Right lobe of liver (tissue), 4 donors: ENCODE measurements at regions not wholly inside any gene's neighbourhood (a gene's known extent, or its start where the extent isn't known, plus 50 kb on each side); places are given as distances from the start of the nearest gene placed in this dataset.

Source experiments
- CTCF ChIP-seq, 4 donors: fragments of 200-600 bp in 3 of 4; fragments of 450-650 bp in 1 of 4; IDR thresholded peaks; one replicate each; pipeline versions ENCODE4 v1.5.1 to v1.8.0; 2016 to 2022; ENCODE audit warnings: antibody characterized with exemption in 4 of 4, mild to moderate bottlenecking in 2 of 4
- POLR2A ChIP-seq: fragments of 450-650 bp; IDR thresholded peaks from one replicate; pipeline ENCODE4 v1.6.1; 2017; ENCODE audit warnings: antibody characterized with exemption, mild to moderate bottlenecking
- donor health status: DM: no; HTN: no; CAD: no.
- donor health status: DM: no; HTN: no; CAD: no.
- donor health status: DM: no; HTN: yes; CAD: no.

GRCh38 chr20:52637201-52637600 is 335.0 kb upstream of the TSHZ2 start:
- TF ChIP-seq POLR2A (no peak), CTCF (IDR thresholded peaks at IDR 0.05) (no peak)
